NCI-H345 treated with DMSO at 0.1 percent for 48 hours (cell line): ENCODE measurements at regions not wholly inside any gene's neighbourhood (a gene's known extent, or its start where the extent isn't known, plus 50 kb on each side); places are given as distances from the start of the nearest gene placed in this dataset.
"Not testable (repeated sequence)": the region's sequence is repeated elsewhere in the genome, so short reads cannot be mapped to it uniquely, and the experiment has no call there.

Experiments used
- DNase-seq: peaks from one replicate; lab custom pipeline; 2025; ENCODE audit not compliant: unreplicated experiment; lab: John Stamatoyannopoulos, UW

DNA sequence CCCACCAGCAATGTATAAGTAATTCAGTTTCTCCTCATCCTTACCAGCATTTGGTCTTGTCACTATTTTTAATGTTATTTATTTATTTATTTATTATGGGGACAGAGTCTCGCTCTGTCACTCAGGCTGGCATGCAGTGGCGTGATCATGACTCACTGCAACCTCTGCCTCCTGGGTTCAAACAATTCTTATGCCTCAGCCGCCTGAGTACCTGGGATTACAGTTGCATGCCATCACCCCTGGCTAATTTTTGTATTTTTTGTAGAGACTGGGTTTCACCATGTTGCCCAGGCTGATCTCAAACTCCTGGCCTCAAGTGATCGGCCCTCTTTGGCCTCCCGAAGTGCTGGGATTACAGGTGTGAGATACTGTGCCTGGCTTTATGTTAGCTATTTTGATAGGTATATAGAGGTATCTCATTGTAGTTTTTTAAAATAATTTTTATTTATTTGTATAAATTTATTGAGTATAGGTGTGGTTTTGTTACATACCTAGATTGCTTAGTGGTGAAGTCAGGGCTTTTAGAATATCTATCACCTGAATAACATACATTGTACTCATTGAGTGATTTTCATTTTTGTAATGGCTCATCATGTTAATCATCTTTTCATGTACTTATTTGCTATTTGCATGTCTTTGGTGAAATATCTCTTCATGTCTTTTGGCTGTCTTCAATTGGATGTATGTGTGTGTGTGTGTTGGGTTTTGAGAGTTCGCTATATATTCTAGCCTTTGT is 53.3 kb downstream of the TANC2 start:
- no peak for DNase-seq

DNA sequence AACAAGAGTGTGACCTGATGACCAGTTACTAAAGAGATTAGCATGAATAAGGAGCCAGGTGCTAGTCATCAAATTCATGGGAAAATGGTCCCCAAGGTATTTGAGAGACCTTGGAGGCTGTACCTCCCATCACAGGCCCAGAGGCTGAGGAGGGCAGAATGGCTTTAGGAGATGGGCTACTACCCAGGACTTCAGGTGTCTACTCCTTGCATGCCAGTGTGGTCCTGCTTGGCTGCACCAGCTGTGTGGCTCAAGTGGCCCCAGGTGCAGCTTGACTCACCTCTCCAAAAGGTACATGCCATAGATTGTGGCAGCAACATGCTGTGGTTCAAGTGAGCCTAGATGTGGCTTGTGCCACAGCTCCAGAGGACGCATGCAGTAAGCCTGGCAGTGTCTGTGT is 56.5 kb downstream of the TANC2 start:
- no peak for DNase-seq

DNA sequence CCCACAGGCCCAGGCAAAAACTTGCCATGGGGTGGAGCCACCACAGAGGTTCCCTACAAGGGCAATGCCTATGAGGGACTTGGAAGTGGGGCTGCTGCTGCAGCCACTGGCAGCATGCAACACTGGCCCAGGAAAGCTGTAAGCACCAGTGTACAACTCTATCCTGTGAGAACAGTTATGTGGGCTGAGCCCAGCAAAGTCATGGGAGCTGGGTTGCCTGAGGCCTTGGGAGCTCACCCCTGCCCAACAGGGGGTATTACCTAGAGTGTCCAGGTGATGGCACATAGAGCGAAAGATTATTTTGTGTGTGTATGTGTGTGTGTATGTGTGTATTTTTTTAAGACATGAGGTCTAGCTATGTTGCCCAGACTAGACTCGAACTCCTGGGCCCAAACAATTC is 57.0 kb downstream of the TANC2 start:
- no peak for DNase-seq

DNA sequence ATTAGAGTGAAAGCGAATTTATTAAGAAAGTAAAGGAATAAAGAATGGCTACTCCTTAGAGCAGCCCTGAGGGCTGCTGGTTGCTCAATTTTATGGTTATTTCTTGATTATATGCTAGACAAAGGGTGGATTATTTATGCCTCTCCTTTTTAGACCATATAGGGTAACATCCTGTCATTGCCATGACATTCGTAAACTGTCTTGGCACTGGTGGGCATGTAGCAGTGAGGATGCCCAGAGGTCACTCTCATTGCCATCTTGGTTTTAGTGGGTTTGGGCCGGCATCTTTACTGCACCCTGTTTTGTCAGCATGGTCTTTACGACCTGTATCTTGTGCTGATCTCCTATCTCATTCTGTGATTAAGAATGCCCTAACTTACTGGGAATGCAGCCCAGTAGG is 58.2 kb downstream of the TANC2 start:
- no peak for DNase-seq

DNA sequence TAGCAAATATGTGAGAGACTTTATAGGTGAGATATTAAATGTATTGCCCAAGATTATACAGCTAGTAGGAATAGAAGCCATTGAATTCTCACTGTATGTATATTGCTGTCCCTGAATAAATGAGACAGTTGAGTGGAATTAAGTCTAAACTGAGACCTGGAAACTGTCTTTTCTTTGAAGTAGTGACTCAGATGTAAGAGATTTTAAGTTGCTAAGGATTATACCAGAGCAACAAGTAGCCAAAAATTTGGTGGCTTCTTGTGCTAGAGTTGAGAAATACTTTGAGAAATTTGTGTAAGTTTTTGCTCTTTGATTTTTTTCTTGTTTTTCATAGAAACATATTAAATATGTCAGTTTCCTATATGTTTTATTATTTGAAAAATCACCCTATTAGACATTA is 58.7 kb downstream of the TANC2 start:
- no peak for DNase-seq

DNA sequence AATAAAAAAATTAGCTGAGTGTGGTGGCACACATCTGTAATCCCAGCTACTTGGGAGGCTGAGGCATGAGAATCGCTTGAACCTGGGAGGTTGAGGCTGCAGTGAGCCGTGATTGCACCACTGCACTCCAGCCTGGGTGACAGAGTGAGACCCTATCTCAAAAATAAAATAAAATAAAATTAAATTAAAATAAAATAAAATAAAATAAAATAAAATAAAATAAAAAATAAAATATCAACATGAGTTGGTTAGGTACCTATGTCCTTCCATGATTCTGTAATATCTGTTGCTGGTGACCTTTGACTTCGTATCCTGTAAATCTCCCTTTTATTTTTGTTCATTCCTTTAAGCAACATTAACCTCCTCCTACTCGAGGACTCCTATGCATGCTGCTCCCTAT is 59.6 kb downstream of the TANC2 start:
- DNase-seq: not testable (repeated sequence)

DNA sequence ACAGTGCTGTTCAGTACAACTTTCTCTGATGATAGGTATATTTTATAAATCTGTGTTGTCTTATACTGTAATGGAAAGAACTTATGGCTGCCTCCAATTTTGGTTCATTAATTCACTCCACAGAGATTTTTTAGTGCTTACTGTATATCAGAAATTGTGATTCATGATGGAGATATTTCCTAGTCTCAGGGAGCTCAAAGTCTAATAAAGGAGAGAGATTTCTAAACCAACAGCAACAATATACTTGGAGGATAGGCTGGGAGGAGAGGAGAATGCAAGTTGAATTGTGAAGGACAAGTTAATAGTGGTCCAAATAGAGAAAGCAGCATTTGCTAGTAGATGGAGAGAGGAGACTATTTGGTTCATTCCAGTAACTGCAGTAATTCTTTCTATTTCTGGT is 63.5 kb downstream of the TANC2 start:
- no peak for DNase-seq

DNA sequence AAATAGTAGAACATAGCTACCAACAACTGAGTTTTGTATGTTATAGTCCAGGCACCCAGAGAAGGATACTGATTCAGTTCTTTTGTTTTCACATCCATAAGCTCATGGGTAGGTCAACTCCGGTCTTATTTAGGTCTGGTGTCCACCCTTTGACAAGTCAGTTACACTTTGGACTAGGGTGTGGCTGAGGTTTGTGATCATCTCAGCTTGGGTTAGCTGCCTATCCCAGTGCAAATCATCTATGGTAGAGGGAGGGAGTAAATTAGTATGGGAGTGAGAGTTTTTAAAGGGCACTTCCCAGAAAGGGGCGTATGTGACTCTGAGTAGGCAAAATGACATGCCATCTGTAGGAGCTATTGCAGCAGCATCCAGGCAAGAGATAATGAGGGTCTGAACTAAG is 66.1 kb downstream of the TANC2 start:
- DNase-seq: no peak

DNA sequence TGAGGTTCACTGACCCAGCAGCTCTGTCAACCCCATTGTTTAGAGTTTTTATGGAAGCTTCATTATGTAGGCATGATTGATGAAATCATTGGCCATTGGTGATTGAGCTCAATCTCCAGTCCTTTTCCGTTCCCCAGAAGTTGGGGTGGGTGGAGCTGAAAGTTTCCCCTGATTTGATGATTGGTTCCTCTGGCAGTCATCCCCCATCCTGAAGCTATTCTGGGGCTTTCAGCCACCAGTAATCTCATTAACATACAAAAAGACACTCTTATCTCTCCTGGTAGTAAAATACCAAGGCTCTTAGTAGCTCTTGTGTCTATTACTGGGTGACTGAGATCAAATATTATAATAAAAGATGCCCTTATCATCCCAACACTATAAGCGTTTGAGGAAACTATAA is 67.1 kb downstream of the TANC2 start:
- DNase-seq: no peak

DNA sequence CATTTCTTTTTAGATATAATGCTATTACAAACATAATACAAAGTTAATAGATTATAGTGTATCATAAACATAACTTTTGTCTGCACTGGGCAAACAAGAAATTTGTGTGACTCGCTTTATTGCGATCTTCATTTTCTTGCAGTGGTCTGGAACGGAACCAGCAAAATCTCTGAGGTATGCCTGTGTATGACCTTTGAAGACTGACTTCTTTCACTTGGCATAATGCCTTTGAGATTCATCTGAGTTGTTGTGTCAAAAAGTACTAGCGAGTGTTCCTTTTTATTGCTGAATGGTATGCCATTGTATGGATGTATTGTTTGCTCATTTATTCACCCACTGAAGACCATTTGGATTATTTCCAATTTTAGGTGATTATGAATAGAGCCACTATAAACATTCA is 69.2 kb downstream of the TANC2 start:
- DNase-seq: peak; percentile 12

DNA sequence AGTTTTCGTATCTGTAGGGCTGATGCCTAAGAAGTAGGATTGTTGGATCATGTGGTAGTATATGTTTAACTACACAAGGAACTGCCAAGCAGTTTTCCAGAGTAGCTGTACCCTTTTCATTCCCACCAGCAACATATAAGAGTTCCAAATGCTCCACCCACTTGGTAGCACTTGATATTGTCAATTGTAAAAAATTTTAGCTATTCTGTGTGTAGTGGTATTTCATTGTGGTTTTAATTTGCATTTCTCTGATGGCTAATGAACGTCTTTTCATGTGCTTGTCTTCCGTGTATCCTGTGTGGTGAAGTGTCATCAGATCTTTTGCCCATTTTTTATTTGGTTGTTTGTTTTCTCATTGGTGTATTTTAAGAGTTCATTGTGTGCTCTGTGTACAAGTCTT is 69.7 kb downstream of the TANC2 start:
- DNase-seq: peak; percentile 12

DNA sequence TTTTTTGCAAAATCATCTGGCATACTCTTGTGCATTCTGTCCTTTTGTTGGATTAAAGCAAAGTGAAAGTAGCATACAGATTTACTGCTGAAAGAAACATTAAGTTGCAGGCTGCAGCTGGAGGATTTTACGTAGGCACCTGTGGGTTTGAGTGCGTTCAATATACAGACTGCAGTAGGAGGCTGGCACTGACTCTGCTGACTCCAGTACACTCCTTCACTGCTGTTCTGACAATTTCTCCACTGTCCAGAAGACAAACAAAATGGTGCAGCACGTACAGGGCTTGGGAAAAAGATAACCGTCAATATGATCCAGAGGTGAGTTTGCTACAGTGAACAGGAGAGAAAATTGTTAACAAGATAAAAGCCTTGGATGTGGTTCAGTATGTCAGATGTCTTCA is 73.3 kb downstream of the TANC2 start:
- DNase-seq: peak; percentile 37

DNA sequence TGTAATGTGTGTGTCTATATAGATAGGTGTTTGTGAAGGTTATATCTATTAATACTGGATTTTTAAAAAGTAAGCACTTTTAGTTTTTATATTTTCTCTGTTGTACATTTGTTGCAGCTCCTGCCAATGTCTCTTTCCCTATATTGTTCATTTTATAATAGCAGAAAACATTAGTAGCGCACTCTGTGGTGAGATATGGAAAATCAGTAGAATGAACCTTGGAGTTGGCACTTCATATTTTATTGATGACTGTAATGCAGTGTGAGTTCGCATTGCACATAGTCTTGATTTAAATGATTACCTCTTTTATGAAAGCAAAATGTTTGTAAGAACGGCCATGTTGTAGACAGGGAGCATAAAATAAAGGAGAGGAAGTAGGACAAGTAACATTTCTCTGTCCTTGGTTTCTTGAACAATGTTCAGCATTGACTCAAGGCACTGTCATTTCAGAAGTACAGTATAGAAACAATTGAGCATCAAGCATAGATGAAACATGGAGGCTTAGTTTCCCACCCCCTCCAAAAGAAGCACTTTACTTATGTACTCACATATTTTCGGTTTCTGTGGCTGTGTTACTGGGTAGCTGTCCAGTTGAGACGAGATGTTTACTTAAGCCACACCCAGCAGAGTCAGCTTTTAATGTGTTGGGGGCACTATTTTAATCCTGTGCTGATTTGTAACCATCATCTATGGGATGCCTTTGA is 74.0 kb downstream of the TANC2 start:
- DNase-seq: peak; percentile 26

DNA sequence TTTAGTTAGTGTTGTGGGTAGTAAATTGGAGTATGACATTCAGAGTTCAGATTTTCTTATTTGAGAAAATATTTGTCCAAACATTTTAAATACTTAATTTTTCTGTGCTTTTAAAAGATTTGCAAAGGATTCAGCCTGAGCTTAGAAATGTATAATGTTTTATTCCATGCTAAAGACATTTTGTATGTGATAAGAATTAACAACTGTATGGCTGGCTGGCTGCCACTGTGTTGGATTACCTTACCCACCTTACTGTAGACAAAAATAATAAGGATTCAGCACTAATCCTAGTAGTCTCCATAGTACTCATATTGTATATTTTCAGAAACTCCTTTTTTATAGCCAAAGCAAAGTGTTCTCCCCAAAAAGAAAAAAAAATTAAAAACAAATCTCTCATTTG is 74.8 kb downstream of the TANC2 start:
- DNase-seq: no peak

DNA sequence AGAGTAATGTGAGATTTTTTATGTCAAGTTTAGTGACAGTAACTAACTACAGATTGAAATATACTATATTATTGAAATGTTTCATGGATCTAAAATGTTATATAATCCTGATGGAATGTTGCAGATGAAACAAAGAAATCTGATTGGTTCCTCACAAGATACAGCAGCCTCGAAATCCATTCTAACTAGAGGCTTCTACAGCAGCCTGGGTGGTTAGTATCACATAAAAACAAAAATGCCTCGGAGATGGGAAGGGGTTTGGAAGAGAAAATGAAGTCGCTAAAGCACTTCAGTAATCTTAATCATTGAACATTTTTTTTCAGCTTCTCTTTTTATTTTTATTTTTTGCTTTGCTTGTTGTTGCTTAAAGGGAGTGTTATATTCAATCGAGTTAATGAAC is 75.2 kb downstream of the TANC2 start:
- DNase-seq: no peak

DNA sequence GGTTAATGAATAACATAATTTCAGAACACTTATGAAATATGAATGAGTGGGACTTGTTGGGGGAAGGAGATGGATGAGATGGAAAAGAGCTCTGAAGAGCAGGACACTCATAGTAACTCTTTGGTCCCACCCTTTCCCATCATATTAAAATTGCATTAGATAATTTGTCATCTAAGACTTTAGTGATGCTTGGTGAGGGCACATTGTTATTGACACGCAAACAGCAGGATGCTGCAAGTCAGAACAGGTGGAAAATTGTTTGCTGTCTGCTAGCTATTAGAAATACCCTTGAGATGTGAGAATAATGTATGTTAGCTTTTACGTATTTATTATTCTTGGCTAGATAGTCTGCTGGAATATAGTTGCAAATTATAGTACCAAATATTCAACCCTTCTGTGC is 75.7 kb downstream of the TANC2 start:
- peak; percentile 55 for DNase-seq

DNA sequence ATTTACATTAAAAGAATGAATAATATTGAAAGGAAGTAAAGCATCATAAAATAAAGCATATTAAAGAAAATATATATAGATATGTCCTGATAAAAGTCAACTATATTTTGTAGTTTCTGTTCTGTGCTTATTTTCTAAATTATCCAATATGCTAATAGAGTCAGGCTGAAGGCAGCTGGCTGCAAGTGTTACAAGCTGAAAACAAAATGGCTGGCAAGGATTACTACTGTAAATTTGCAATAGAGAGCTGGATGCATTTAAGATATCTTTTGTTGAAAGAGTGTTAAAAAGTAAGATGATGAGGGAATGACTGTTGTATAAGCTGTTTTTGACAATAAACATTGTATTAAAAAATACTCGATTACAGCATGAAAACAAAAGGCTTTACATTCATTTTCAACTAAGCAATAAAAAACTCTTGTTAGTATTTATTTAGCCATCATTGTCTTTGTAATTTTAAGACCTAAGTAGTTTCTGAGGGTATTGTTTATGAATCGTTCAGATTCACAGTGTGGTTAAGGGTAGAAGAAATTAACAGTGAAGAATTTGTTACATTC is 76.3 kb downstream of the TANC2 start:
- peak; percentile 34 for DNase-seq

DNA sequence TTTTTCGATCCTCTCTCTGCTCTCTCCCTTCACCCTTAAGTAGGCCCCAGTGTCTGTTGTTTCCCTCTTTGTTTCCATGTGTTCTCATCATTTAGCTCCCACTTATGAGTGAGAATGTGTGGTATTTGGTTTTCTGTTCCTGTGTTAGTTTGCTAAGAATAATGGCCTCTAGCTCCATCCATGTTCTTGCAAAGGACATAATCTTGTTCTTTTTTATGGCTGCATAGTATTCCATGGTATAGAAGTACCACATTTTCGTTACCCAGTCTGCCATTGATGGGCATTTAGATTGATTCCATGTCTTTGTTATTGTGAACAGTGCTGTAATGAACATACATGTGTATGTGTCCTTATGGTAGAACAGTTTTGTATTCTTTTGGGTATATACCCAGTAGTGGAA is 91.5 kb downstream of the TANC2 start:
- DNase-seq: not testable (repeated sequence)

DNA sequence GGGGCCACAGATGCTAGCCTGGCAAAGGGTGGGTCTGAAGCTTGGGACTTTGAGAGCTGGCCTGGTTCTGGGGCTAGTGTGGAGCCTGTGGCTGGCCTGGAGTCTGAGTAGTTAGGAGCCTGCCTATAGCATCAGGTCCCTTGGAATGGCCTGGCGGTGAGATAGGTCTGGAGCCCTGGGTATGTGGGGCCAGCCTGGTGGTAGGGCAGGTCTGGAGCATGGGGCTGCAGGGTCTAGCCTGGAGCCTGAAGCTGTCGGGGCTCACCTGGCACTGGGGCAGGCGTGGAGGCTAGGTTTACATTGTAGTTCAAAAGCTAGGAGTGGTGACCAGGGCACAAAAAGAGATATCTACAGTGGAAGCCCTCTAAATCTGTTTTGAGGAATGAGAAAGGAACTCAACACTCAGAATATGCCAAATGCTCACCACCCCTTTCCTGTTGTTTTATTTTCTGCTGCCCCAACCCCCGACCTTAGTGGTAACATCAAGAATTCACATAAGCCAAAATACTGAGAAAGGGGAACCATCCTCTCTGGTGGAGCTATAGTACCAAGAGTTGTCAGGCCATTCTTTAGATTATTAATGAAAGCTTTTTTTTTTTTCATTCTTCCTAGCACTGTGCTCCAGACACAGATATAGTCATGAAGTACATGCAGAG is 100.3 kb downstream of the TANC2 start:
- DNase-seq: no peak

DNA sequence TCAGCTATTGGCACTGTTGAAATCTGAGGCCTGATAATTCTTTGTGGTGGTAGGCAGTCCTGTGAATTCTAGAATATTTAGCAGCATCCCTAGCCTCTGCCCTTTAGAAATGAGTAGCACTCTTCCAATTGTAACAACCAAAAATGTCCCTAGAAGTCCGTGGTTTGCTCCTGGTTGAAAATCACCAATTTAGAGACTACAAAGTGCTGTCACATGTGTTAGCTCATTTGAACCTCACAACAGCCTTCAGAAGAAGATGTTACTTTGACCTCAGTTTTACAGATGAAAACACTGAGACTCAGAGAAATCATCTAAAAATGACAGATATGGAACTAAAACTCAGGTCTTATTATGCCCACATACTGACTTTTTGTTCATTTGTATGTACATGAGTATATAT is 103.2 kb downstream of the TANC2 start:
- DNase-seq: no peak

DNA sequence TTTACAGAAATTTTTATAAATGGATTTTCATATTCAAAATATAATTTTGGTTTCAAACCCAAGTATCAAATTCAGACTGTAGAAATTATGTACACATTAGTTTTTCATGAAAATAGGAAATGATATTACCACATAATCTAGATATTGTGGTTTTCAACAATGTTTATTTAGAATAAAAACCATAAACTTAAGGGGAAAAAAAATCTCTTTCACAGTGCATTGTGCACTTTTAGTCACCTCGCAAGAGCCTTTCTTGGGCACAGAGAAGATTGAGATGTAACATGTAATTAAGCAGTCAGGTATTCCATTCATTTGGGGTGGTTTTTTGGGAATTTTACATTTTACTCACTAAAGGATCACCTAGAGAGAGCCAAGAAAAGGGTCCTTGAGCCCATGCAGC is 104.0 kb downstream of the TANC2 start:
- no peak for DNase-seq

DNA sequence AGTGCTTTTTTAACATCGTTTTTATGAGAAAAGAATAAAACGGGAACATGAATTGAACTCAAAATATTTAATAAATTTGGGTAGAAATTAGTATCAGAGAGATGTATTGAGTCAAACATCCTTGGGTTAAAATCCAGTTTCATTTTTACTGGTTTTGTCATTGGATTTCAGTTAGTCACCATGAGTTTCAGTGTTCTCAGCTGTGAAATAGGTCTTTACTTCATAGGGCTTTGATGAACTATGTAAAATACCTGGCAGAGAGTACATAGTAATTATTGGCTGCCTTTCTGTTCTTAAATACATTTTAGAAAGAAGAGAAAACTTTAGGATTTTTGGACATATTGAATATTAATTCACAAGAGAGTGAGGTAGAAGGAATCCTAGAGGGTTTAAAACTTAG is 105.8 kb downstream of the TANC2 start:
- DNase-seq: no peak
